NCI-H526 (cell line): ENCODE measurements at regions not wholly inside any gene's neighbourhood (a gene's known extent, or its start where the extent isn't known, plus 50 kb on each side); places are given as distances from the start of the nearest gene placed in this dataset.
"Not testable (repeated sequence)": the region's sequence is repeated elsewhere in the genome, so short reads cannot be mapped to it uniquely, and the experiment has no call there.

Source experiments
- DNase-seq, 2 experiments: peaks; one replicate each; lab custom pipeline; 2025; lab: John Stamatoyannopoulos, UW

- DNase-seq = not testable (repeated sequence)
Measured at GRCh38 chr4:3633277-3633676, 101.1 kb upstream of the LRPAP1 start.

DNA sequence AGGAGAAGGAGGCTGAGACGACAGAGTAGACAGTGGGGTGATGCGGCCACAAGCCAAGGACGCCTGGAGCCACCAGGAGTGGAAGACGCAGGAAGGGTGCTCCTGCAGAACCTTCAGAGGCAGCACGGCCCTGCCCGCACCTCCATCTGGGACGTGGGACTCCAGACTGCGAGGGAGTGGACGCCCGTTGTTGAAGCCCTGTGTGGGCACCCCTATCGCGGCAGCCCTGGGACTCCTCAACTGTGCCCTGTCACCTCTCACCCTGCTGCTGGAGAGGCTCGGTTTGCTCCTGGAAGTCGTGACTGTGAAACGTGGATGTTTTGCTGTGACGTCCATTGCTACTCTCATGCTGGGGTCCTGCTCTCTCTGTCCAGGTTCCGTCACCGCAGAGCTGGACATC, 100.6 kb upstream of the LRPAP1 start:
- DNase-seq = not testable (repeated sequence)

DNA sequence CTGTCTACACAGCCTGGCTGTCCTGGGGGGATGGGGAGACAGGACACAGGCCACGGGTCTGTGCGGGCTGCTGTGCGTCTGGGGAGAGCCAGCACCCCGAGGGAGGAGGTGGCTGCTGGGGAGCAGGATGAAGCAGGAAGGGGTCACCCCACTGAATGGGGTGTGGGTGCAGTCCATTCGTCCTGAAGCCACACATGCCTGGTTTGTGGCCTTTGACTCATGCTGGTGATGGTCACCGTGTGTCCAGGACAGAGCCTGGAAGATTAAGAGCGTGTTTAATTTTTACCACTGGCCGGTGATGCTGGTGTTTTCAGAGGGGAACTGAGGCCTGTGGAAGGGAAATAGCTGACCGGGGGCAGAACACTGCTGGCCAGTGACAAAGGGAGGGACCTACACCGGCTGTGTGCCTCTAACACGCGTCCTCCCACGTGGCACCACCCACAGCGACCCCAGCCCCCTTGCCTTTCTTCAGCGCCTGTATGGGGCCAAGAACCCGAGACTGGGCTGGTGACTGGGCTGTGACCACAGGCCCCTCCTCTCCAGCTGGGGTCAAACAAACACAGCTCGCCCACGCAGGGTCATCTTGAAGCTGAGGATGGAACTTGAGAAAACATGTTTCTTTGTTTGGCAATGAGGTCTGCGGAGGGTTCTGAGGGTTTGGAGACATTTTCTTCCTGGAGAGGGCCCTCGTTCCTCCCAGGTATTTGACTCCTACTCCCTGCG, 99.5 kb upstream of the LRPAP1 start:
- not testable (repeated sequence) for DNase-seq

- DNase-seq = no peak
Measured at GRCh38 chr4:3630598-3631543, 98.6 kb upstream of the LRPAP1 start.

DNA sequence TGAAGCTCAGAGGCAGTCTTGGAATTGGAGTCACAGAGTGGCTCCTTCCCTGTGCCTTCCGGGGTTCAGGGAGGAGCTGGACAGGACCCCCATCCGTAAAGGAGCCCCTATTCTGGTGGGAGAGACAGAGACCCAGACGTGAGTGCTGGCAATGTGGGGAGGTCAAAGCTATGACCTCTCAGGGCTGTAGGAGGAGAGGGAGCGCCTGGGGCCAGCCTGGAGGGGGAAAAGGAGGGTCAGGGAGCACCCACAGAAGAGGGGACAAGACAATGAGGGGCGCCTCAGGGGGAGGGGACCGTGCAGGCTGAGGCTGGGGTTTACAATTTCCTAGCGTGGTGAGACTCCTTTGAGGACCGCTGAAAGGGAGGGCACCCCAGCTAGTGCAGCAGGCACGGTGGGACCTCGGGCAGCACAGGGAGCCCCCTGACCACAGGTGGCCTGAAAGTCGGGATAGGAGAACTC, 97.9 kb upstream of the LRPAP1 start:
- DNase-seq = no peak

DNA sequence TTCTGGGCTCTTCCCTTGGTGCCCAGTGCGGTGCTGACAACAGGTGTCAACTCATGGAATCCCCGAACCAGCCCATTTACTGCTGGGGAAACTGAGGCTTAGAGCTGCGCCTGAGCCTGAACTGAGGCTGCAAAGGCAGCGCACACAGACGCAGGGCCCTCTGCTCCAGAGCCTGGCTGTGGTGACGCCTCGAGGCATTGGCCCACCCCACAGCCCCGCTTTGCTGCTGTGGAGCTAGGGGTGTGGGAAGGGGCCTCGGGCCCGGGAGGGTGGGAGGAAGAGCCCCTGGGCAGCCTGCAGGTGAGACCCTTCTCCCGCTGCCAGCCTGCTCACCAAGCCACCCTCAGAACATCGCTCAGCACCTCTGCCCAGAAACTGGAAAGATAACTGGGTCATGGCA, 97.4 kb upstream of the LRPAP1 start:
- no peak for DNase-seq

DNA sequence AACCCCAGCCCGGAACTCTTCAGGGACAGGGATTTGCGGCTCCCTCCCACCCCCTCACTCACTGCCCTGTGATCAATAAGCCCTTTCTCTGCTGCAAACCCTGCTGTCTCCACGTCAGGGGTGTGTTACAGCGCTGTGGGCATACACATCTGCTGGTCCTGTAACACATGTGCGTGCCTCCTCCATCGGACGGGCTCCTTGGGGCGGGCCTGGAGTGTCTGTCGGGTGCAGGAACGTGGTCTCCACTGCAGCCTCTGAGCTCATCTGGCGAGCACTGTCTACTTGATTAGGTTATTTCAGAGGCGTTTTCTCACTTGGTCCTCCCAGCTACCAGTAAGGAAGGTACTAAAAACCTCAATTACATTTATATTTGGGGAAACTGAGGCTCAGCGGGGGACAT, 97.0 kb upstream of the LRPAP1 start:
- DNase-seq = not testable (repeated sequence)

DNA sequence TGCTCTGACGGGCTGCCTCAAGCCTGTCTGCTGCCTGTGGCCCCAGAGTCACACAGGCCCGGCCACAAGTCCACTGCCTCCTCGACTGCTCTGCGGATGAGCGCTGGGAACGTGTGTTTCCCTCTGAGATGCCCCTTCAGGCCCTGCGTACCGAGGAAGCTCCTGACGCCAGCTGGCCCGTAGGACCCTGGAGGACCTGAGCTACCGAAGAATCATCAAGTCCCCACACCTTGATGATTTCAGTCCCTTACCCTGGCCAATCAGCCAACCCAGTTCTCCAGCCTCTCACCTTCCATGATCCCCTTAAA, 96.6 kb upstream of the LRPAP1 start:
- DNase-seq = no peak

DNA sequence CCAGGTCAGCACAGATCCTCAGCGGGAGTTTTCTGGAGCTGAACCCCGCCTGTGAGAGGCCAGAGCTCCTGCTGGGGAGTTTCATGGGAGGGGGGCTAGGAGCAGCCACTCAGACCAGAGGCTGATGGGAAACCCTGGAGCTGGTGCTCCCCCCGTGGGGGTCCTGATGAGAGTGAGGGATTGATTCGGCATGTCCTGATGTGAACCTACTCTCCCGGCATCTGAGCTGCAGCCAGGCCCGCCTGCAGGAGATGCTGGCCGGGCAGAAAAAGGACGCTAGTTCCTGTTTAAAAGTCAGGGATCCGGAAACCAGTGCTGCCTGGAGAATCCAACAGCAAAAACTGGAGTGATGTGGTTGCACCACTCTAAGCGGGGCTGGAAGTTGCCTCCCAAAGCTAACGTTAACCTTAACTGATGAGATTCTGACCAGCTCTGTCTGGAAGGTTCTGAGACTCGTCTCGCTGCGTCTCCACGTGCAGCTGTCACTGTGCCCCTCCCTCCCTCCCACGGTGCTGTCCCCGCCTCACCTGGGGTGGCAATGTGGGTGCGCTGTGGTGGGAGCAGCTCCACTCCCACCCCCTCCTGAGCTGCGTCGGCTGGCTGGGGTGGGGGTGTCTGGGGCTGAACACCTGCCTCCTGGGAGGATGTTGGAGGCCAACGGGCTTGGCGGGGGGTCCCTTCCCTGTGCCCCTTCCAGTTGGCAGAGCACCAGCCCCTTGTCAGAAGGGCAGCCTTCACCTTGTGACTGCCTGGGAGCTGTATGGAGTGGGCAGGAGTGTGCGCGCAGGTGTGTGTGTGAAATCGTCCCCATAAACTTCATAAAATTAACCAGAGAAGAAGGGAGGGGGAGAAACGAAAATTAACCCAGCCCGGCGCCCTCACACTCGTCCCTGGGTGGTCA, 96.0 kb upstream of the LRPAP1 start:
- not testable (repeated sequence) for DNase-seq

DNA sequence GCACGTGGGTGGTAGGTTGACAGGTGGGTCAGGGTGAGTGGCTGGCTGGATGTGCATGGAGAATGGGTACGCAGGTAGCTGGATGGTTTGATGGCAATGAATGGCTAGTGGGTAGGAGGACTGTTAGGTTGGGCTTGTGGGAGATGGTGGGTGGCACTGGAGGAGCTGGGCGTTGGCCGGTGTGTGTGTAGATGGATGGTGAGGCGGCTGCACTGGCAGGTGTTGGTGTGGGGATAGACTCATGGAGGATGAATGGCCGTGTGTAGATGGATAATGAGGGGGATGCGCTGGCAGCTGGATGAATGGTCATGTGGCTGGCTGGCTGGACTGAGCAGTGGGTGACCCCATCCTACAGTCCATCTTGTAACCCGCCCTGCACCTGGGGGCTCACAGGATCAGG, 95.2 kb upstream of the LRPAP1 start:
- DNase-seq = not testable (repeated sequence)

DNA sequence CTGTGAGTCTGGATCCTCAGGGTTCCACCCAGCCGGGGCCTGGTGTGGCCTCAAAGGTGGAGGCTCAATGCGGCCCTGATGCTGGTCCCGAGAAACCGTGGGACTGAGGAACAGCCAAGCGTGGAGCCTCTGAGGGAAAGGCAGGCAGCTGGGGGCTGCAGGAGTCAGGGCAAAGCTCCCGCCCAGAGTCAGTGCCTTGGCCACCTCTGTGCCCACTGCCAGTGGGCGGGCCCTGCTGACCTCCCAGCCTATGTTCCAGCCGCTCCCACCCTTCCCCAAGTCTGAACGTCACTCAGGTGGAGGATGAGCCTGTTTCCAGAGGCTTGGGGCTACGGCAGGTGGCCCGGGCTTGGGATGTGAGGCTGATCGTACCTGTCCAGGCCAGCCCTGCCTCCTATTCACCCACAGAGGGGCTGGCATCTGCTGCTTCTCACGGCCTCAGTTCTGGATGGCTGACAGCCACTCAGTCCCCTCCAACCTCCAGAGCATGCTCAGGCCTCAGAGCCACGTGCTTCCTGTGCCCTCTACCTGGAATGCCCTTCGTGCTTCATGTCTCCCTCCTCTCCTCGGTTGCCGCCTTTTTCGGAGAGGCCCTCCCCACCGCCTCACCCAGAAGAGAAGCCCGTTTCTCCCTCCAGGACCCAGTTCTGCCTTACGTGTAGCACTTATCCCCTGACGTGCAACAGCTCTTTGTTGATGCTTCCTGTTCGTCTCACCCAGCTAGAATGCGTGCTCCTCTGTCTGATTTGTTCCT, 94.1 kb upstream of the LRPAP1 start:
- not testable (repeated sequence) for DNase-seq

GRCh38 chr4:3625286-3625875, 93.2 kb upstream of the LRPAP1 start:
- DNase-seq = not testable (repeated sequence)

GRCh38 chr4:3623809-3624329, 91.6 kb upstream of the LRPAP1 start:
- not testable (repeated sequence) for DNase-seq

GRCh38 chr4:3623106-3623505, 90.9 kb upstream of the LRPAP1 start:
- no peak for DNase-seq

DNA sequence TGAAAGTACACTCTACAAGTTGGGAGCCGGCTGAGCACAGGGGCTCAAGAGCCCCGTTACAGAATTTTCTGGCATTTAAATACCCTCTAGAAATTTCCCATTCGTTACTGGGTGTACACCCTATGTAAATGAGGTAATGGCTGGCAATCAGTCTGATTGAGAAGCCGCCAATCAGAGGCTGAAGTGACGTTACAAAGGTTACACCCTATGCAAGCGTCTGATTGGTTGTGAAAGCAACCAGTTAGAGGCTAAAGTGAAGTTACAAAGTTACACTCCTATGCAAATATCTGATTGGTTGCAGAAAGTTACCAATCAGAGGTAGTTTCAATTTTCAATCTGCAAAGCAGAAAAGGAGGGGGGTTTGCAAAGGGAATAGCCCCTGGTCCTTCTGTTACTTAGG, 88.1 kb upstream of the LRPAP1 start:
- not testable (repeated sequence) for DNase-seq

- DNase-seq = not testable (repeated sequence)
Measured at GRCh38 chr4:3619698-3620097, 87.5 kb upstream of the LRPAP1 start.

DNA sequence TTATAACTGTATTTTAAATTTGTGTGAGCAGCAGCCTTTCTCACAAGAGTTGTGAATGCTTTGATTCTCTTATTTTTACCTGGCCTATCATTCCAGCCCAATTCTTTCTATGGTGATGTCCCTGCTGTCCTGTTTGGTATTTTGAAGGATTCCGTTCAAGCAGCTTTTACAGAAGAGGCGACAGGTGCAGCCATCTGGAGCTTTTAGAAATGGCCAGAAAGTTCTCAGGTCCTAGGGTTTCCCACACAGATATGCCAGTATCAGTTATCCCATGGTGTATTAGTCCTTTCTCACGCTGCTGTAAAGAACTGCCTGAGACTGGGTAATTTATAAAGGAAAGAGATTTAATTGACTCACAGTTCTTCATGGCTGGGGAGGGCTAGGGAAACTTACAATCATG, 86.1 kb upstream of the LRPAP1 start:
- not testable (repeated sequence) for DNase-seq

DNA sequence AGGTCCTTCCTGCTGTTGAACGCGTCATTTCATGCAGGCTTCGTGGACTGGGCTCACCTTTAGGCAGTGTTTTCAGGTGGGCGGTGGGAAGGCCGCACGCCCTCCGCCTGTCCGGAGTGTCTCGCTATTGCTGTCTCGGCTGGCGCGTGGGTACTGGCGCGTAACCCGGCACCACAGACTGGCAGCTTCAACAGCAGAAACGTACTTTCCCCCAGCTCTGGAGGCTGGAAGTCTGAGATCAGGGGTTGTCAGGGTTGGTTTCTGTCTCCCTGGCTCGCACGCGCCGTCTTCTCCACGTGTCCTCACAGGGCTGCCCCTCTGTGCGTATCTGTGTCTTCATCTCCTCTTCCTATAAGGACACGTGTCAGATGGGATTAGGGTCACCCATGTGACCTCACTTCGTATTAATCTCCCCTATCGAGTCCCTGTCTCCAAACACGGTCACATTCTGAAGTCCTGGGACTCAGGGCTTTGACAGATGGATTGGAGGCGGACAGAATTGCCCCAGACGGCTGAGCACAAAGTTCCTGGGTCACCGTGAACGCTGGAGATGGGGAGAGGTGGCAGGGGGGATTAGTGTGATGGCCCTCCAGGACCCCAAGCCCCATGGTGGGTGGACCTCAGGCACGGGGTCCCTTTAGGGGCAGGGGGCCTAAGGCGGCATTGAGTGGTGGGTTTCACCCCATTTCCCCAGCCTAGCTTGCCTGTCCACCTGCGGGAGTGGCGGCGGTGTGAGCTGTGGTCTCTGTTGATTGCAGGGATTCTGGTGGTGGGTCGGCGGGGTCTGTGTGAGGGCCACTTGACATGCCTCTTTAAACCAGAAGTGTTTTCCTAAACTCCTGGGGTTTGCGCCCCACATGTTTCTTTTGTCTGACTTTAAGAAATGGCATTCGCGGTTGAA, 83.4 kb upstream of the LRPAP1 start:
- DNase-seq = no peak

DNA sequence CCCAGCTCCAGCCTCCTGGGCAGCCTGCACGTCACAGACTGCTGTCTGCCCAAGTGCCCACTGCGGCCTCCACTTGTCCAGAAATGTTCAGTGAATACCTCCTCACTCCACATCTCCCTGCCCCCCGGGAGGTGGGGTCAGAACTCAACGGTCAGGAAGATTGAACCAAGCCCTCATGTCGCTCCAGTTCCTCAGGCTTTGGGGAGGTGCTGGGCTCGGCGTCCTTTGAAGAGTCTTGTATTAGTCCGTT, 82.4 kb upstream of the LRPAP1 start:
- no peak for DNase-seq
